GM10248 (cell line): ENCODE measurements at regions not wholly inside any gene's neighbourhood (a gene's known extent, or its start where the extent isn't known, plus 50 kb on each side); places are given as distances from the start of the nearest gene placed in this dataset.
"Not testable (repeated sequence)": the region's sequence is repeated elsewhere in the genome, so short reads cannot be mapped to it uniquely, and the experiment has no call there.

Experiments
- CTCF ChIA-PET: fragments of 300-600 bp; sonication (Branson Sonifier 250); formaldehyde crosslinking; extraction: SDS; loops from one replicate; lab custom pipeline; 2021; ENCODE audit warnings: antibody characterized with exemption; lab: Yijun Ruan, JAX
- POLR2A ChIA-PET: fragments of 350-650 bp; sonication (Branson Sonifier 250); formaldehyde crosslinking; extraction: SDS; loops from one replicate; lab custom pipeline; 2020; ENCODE audit warnings: antibody characterized with exemption; lab: Yijun Ruan, JAX
- DNase-seq: peaks from one replicate; pipeline ENCODE4 v3.0.0; 2012; ENCODE audit errors: extremely low spot score
- TF ChIP-seq, protein P1 (sequence below): IDR thresholded peaks from 2 replicates; pipeline ENCODE4 v1.5.1; 2012; ENCODE audit warnings: mild to moderate bottlenecking, low read depth; ENCODE audit errors: extremely low read depth, missing control alignments, control extremely low read depth

DNA sequence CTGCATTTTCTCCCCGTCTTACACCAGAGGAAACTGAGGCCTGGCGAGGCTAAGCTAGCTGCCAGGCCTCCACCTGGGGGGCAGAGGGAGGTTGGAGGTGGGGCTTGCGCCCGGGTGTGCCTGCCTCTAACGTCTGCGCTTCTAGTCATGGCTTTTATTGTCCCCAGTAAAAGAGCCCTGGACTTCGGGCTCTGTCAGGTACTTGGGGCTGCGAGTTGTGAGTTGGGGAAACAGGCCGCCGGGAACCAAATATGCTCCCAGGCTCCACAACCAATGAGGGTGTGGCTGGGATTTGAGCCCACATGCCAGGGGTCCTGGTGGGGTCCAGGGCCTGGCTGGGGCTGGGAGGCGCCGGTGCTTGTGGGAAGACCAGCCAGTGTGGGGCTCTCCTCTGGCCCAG lies 57.4 kb upstream of the NOTCH1 start:
- CTCF ChIA-PET, result no interaction called here
- POLR2A ChIA-PET, result no interaction called here
- no peak for DNase-seq
- TF ChIP-seq, protein P1, sequence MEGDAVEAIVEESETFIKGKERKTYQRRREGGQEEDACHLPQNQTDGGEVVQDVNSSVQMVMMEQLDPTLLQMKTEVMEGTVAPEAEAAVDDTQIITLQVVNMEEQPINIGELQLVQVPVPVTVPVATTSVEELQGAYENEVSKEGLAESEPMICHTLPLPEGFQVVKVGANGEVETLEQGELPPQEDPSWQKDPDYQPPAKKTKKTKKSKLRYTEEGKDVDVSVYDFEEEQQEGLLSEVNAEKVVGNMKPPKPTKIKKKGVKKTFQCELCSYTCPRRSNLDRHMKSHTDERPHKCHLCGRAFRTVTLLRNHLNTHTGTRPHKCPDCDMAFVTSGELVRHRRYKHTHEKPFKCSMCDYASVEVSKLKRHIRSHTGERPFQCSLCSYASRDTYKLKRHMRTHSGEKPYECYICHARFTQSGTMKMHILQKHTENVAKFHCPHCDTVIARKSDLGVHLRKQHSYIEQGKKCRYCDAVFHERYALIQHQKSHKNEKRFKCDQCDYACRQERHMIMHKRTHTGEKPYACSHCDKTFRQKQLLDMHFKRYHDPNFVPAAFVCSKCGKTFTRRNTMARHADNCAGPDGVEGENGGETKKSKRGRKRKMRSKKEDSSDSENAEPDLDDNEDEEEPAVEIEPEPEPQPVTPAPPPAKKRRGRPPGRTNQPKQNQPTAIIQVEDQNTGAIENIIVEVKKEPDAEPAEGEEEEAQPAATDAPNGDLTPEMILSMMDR, result no peak

DNA sequence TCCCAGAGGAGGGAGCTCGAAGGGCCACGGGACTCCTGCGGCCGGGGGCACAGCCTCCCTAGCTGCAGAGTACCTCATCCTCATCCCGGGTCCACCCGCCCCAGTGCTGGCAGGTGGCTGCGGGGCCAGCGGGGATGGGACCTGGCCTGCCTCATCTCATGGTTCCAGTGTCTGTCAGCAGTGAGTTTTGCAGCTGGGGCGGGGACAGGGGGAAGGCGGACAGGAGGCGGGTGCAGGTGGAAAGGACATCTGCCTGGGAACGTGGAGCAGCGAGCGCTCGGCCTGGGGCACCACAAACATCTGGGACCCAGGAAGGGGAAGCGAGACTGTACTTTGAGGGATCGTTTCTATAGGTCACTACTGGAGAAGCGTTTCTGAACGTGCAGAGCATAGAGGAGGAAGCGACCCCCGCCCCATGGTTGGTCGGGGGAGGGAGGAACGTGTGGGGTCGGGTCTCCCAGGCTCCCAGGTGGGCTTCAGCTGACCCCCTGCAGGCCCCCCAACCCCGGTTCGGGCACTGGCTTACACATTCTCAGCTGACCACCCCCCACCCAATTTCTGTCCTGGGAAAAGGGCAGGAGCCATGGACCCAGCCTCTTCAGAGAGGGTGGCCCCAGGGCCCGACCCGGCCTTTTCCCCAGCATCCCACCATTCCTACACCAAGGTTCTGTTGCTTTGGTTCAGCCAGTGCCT lies 56.5 kb upstream of the NOTCH1 start:
- TF ChIP-seq, protein P1, result no peak
- ChIA-PET POLR2A (no interaction called here), CTCF (interaction anchor here (0.7 kb wide), 1 partner anchor 50 kb away, joined by 3 read pairs; no protein-coding TSS in a partner anchor)
- DNase-seq, result no peak

GRCh38 chr9:136601250-136601973 lies 55.6 kb upstream of the NOTCH1 start:
- POLR2A ChIA-PET, DNase-seq: not testable (repeated sequence)
- CTCF ChIA-PET, result interaction anchor here (0.7 kb wide), 1 partner anchor 49 kb away, joined by 3 read pairs; no protein-coding TSS in a partner anchor

DNA sequence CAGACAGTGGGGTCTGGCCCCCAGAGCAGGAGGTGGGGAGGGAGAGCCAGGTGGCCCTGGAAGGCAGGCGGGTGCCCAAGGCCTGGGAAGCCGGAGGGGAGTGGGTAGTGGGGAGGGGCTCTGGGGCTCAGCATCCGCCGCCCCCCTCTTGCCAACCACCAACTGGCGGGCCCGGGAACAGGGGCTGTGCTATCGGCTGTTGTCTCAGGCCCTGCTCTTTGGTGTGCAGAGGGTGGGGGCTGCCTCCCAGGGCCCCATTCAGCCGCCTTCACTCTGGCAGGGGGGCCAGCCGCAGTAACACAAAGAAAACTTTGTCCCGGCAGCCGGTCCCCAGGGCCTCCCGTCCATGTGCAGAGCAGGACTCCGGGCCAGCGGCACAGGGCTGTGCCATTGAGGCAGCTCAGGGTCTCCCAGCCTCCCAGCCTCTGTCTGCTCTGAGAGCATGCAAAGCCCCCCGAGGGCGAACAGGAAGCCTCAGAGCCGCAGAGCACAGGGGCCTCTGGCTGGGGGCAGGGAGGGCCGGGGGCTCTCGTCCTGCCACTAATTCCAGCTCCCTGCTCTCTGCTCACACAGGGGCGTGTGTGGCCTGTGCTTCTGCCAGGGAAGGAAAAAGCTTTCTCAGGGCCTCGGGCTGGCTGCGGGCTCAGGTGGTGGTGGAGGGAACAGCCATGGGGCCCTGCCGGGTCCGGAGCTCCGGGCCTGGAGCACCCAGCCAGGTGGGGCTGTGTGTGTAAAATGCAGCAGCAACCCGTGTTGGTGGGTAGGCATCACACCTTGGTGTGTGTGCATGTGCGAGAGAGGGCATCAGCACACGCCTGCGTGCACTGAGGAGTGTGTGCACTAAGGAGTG lies 54.2 kb upstream of the NOTCH1 start:
- DNase-seq, result no peak
- ChIA-PET CTCF (no interaction called here), POLR2A (no interaction called here)
- TF ChIP-seq, protein P1, result no peak

DNA sequence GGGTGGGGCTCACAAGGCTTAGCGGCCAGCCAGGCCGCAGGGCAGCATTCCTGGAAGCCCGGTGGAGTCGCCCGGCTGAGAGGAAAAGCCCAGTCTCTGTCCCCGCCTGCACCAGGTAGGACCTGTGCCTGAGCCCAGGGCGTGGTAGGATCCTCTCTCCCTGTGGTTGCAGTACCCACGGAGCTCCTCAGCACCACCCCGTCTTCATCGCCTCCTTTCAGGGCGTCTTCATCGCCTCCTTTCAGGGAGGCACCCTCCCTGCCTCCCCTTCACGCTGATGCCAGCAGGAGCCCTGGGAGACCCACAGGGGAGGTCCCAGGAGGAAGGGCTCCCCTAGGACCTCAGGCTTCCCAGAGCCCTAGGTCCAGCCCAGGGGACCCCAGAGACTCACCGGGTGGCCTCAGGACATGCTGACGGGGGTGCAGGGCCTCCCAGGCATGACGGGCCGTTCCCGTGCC lies 53.3 kb upstream of the NOTCH1 start:
- no peak for DNase-seq
- ChIA-PET POLR2A (no interaction called here), CTCF (no interaction called here)
- TF ChIP-seq, protein P1, result no peak

DNA sequence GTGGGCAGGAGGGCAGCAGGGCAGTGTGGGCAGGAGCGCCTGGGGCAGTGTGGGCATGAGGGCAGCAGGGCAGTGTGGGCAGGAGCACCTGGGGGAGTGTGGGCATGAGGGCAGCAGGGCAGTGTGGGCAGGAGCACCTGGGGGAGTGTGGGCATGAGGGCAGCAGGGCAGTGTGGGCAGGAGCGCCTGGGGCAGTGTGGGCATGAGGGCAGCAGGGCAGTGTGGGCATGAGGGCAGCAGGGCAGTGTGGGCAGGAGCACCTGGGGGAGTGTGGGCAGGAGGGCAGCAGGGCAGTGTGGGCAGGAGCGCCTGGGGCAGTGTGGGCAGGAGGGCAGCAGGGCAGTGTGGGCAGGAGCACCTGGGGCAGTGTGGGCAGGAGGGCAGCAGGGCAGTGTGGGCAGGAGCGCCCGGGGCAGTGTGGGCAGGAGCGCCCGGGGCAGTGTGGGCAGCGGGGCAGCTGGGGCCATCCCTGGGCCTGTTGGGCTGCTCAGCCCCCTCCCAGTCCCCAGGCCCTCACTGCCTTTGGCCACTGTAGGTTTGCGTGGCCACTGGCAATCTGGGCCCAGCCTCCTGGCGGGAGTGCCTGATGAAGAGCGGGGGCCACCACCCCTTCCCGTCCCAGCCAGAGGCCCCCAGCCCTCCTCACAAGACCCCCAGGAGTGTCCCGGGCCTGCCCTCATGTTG lies 52.7 kb upstream of the NOTCH1 start:
- DNase-seq, CTCF ChIA-PET, POLR2A ChIA-PET: not testable (repeated sequence)

GRCh38 chr9:136597965-136598364 lies 52.1 kb upstream of the NOTCH1 start:
- ChIA-PET CTCF (no interaction called here), POLR2A (no interaction called here)
- DNase-seq, result no peak

More at GRCh38 chr9:136597965-136598364, 52.1 kb upstream of the NOTCH1 start:
- TF ChIP-seq, protein P1, result no peak
